ENCODE measurements at regions not wholly inside any gene's neighbourhood (a gene's known extent, or its start where the extent isn't known, plus 50 kb on each side); places are given as distances from the start of the nearest gene placed in this dataset.
"Not testable (repeated sequence)": the region's sequence is repeated elsewhere in the genome, so short reads cannot be mapped to it uniquely, and the experiment has no call there.

DNA sequence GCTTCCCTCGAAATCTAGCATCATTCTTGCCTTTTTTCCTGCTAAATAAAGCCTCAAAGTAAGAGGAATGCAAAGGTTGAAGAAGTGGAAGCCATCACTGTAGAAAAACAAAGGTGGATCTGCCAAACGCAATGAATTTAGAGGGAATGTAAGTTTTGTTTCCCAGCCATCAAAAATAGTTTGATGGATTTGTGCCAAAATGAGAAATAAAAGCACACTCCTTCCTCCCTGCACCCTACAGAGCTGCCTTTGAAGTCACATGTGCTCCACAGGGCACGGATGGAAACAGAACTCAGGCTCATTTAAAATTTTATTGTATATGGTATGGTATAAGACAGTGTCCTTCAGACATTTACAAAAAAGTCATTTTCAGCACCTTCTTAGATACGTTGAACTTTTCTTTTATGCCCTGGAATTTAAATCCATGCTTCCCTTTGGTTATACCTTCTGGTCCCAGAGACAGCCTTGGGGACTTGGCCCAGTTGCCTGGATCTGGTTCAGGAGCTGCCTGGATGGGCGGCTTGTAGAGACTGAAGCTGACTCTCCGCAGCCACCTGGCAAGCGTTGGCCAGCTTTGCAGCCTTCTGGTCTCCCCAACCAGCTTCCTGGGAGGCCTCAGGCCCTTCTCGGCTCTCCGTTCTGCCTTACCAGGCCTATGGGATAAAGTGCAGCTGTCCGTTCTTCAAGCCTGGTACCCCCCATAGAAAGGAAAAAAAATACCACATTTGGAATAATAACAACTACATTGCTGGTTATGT, 228.5 kb upstream of the NEBL start:
- no peak overlapping the region for H3K4me3 Mint-ChIP-seq

DNA sequence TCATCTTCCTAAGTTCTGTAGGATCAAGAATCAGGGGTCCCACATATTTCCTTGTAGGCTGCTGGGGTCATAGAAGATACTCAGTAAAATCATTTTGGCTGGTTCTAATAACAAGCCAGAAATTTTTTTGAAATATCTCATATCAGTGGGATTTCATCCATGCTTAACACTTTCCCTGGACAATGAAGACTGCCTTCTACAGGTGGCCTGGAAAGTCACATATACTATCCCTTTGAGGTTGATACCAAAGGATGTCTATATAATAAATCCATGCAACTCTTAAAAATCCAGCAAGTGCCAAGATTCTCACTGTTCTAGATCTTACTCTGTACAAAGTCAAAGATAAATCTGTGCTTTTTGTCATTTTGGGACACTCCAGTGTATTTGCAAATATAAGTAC, 225.8 kb upstream of the NEBL start:
- H3K4me1 Mint-ChIP-seq = no peaks in the 10 kb centered on the region
- H3K36me3 ChIP-seq (ENCODE audit: control insufficient read depth, insufficient read depth, low read length) = no peaks in the 10 kb centered on the region
- H3K27me3 Mint-ChIP-seq (ENCODE audit: insufficient read depth) = no peaks in the 10 kb centered on the region
- H3K27ac ChIP-seq (ENCODE audit: low read depth, low read length) = no peak overlapping the region
- H3K9me3 ChIP-seq (ENCODE audit: control insufficient read depth, low read length) = no peaks in the 10 kb centered on the region
- no peaks in the 10 kb centered on the region for H3K4me1 ChIP-seq (ENCODE audit: control insufficient read depth, insufficient read depth, low read length)
- H3K9me3 Mint-ChIP-seq = no peaks in the 10 kb centered on the region
- no peak overlapping the region for H3K4me3 ChIP-seq (ENCODE audit: low read length)
- DNase-seq = no peak
- no peaks in the 10 kb centered on the region for H3K27me3 ChIP-seq (ENCODE audit: control insufficient read depth, insufficient read depth, low read length, poor library complexity, severe bottlenecking)
- TF ChIP-seq, protein P1, sequence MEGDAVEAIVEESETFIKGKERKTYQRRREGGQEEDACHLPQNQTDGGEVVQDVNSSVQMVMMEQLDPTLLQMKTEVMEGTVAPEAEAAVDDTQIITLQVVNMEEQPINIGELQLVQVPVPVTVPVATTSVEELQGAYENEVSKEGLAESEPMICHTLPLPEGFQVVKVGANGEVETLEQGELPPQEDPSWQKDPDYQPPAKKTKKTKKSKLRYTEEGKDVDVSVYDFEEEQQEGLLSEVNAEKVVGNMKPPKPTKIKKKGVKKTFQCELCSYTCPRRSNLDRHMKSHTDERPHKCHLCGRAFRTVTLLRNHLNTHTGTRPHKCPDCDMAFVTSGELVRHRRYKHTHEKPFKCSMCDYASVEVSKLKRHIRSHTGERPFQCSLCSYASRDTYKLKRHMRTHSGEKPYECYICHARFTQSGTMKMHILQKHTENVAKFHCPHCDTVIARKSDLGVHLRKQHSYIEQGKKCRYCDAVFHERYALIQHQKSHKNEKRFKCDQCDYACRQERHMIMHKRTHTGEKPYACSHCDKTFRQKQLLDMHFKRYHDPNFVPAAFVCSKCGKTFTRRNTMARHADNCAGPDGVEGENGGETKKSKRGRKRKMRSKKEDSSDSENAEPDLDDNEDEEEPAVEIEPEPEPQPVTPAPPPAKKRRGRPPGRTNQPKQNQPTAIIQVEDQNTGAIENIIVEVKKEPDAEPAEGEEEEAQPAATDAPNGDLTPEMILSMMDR (conservative IDR thresholded peaks at IDR 0.05) = no peak
- H3K9ac ChIP-seq (ENCODE audit: extremely low read depth, low read length, poor library complexity, severe bottlenecking) = no peak overlapping the region
- no peak overlapping the region for H3K27ac Mint-ChIP-seq
- peaks cover 2% of the 10 kb centered on the region for H3K36me3 Mint-ChIP-seq (ENCODE audit: low read depth)
- H3K4me3 Mint-ChIP-seq = no peak overlapping the region

More for the DNA sequence above, 228.5 kb upstream of the NEBL start:
- Mint-ChIP-seq H3K27me3 (ENCODE audit: insufficient read depth) (no peaks in the 10 kb centered on the region), H3K27ac (no peak overlapping the region), H3K9me3 (no peaks in the 10 kb centered on the region), H3K4me1 (peaks cover 12% of the 10 kb centered on the region), H3K36me3 (ENCODE audit: low read depth) (peaks cover 2% of the 10 kb centered on the region)
- Histone ChIP-seq H3K27me3 (ENCODE audit: control insufficient read depth, insufficient read depth, low read length, poor library complexity, severe bottlenecking) (no peaks in the 10 kb centered on the region), H3K27ac (ENCODE audit: low read depth, low read length) (no peak overlapping the region), H3K36me3 (ENCODE audit: control insufficient read depth, insufficient read depth, low read length) (no peaks in the 10 kb centered on the region), H3K9me3 (ENCODE audit: control insufficient read depth, low read length) (no peaks in the 10 kb centered on the region), H3K4me3 (ENCODE audit: low read length) (no peak overlapping the region), H3K9ac (ENCODE audit: extremely low read depth, low read length, poor library complexity, severe bottlenecking) (no peak overlapping the region), H3K4me1 (ENCODE audit: control insufficient read depth, insufficient read depth, low read length) (no peaks in the 10 kb centered on the region)
- 87 to 93% methylated on average over 4 to 9 of the region's 10 CpGs for WGBS, 2 experiments (ENCODE audit: insufficient coverage in 1 of 2, insufficient read length in 1 of 2)
- TF ChIP-seq, protein P1 (conservative IDR thresholded peaks at IDR 0.05) = no peak
- DNase-seq = no peak

DNA sequence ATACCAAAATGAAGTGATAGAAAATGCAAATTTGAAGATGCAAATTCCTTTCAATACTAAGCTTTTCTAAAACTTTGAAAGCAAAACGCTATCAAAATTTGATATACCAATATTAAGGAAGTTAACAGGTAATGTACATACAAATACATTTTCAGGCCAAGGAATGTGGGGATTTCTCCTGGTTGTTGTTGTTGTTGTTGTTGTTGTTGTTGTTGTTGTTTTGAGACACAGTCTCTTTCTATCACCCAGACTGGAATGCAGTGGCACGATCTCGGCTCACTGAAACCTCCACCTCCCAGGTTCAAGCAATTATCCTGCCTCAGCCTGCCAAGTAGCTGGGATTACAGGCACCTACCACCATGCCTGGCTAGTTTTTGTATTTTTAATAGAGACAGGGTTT, 224.7 kb upstream of the NEBL start:
- H3K4me1 Mint-ChIP-seq; H3K9me3 ChIP-seq (ENCODE audit: control insufficient read depth, low read length); H3K36me3 Mint-ChIP-seq (ENCODE audit: low read depth); DNase-seq; H3K9ac ChIP-seq (ENCODE audit: extremely low read depth, low read length, poor library complexity, severe bottlenecking); H3K36me3 ChIP-seq (ENCODE audit: control insufficient read depth, insufficient read depth, low read length); H3K4me3 ChIP-seq (ENCODE audit: low read length); H3K27me3 Mint-ChIP-seq (ENCODE audit: insufficient read depth); H3K4me3 Mint-ChIP-seq; H3K27ac ChIP-seq (ENCODE audit: low read depth, low read length); H3K4me1 ChIP-seq (ENCODE audit: control insufficient read depth, insufficient read depth, low read length); H3K9me3 Mint-ChIP-seq; H3K27ac Mint-ChIP-seq; H3K27me3 ChIP-seq (ENCODE audit: control insufficient read depth, insufficient read depth, low read length, poor library complexity, severe bottlenecking): not testable (repeated sequence)
- WGBS, 2 experiments (ENCODE audit: insufficient coverage in 1 of 2, insufficient read length in 1 of 2) = 87% methylated on average over 2 of the region's 3 CpGs; no CpG with 5 or more reads in 1 of the 2 experiments

DNA sequence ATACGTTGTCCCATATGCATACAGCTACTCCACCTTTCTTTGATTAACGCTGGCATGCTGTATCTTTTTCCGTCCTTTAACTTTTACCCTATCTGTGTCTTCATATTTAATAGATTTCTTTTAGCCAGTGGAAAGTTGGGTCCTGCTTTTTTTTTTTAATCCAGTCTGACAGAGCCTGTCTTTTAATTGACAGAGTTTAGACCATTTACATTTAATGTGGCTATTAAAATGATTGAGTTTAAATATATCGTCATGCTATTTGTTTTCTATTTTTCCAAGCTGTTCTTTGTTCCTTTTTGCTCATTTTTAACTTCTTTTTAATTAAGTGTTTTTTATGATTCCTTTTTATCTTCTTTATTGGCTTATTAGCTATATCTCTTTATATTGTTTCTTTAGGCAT, 217.6 kb upstream of the NEBL start:
- Mint-ChIP-seq H3K4me3 (no peak overlapping the region), H3K36me3 (ENCODE audit: low read depth) (peaks cover 11% of the 10 kb centered on the region), H3K4me1 (no peaks in the 10 kb centered on the region), H3K27ac (no peak overlapping the region), H3K9me3 (peaks cover 10% of the 10 kb centered on the region), H3K27me3 (ENCODE audit: insufficient read depth) (no peaks in the 10 kb centered on the region)
- Histone ChIP-seq H3K4me3 (ENCODE audit: low read length) (no peak overlapping the region), H3K27ac (ENCODE audit: low read depth, low read length) (no peak overlapping the region), H3K36me3 (ENCODE audit: control insufficient read depth, insufficient read depth, low read length) (no peaks in the 10 kb centered on the region), H3K4me1 (ENCODE audit: control insufficient read depth, insufficient read depth, low read length) (no peaks in the 10 kb centered on the region), H3K27me3 (ENCODE audit: control insufficient read depth, insufficient read depth, low read length, poor library complexity, severe bottlenecking) (no peaks in the 10 kb centered on the region), H3K9me3 (ENCODE audit: control insufficient read depth, low read length) (no peaks in the 10 kb centered on the region), H3K9ac (ENCODE audit: extremely low read depth, low read length, poor library complexity, severe bottlenecking) (no peak overlapping the region)
- no peak for DNase-seq
- TF ChIP-seq, protein P1 (conservative IDR thresholded peaks at IDR 0.05) = no peak
- 90 to 95% methylated on average over 3 to 4 of the region's 4 CpGs for WGBS, 2 experiments (ENCODE audit: insufficient coverage in 1 of 2, insufficient read length in 1 of 2)

Measured in endodermal cell (in vitro differentiated cells).